Panc1 (cell line): ENCODE measurements at regions not wholly inside any gene's neighbourhood (a gene's known extent, or its start where the extent isn't known, plus 50 kb on each side); places are given as distances from the start of the nearest gene placed in this dataset.

ENCODE experiments used
- TF ChIP-seq, protein P1 (sequence below), 2 experiments: IDR thresholded peaks; 2 replicates each; pipeline ENCODE4 v1.6.1; 2011 to 2012; ENCODE audit warnings: low read depth in 2 of 2, control low read depth in 1 of 2, low read length in 1 of 2, mild to moderate bottlenecking in 1 of 2, moderate library complexity in 1 of 2; ENCODE audit not compliant: insufficient read depth in 1 of 2
- TF ChIP-seq, protein P2 (sequence below): fragments of 450-650 bp; IDR thresholded peaks from 2 replicates; pipeline ENCODE4 v1.5.1; 2017; ENCODE audit warnings: mild to moderate bottlenecking

DNA sequence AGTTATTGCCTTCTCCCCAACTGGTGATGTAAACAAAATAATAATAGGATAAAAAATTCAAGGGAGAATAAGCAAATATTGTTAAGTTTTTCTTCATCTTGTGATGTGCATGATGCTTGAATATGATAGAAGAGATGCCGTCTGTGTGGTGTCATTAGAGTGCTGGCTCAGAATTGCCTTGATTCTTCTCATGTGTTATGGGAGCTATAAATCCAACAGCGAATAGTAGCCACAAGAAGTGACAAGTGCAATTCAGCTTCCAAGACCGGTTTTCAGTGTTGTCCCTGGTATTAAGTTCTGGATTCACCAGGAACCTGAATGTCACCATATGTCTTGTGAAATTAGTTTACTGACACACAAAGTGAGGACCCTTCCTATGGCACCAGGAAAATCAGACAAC, 547.0 kb downstream of the NSUN3 start:
- TF ChIP-seq, protein P1, sequence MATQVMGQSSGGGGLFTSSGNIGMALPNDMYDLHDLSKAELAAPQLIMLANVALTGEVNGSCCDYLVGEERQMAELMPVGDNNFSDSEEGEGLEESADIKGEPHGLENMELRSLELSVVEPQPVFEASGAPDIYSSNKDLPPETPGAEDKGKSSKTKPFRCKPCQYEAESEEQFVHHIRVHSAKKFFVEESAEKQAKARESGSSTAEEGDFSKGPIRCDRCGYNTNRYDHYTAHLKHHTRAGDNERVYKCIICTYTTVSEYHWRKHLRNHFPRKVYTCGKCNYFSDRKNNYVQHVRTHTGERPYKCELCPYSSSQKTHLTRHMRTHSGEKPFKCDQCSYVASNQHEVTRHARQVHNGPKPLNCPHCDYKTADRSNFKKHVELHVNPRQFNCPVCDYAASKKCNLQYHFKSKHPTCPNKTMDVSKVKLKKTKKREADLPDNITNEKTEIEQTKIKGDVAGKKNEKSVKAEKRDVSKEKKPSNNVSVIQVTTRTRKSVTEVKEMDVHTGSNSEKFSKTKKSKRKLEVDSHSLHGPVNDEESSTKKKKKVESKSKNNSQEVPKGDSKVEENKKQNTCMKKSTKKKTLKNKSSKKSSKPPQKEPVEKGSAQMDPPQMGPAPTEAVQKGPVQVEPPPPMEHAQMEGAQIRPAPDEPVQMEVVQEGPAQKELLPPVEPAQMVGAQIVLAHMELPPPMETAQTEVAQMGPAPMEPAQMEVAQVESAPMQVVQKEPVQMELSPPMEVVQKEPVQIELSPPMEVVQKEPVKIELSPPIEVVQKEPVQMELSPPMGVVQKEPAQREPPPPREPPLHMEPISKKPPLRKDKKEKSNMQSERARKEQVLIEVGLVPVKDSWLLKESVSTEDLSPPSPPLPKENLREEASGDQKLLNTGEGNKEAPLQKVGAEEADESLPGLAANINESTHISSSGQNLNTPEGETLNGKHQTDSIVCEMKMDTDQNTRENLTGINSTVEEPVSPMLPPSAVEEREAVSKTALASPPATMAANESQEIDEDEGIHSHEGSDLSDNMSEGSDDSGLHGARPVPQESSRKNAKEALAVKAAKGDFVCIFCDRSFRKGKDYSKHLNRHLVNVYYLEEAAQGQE (IDR thresholded peaks at IDR 0.05; ENCODE audit: insufficient read depth in 1 of 2, low read depth in 2 of 2, low read length in 1 of 2), result no peak
- TF ChIP-seq, protein P2, sequence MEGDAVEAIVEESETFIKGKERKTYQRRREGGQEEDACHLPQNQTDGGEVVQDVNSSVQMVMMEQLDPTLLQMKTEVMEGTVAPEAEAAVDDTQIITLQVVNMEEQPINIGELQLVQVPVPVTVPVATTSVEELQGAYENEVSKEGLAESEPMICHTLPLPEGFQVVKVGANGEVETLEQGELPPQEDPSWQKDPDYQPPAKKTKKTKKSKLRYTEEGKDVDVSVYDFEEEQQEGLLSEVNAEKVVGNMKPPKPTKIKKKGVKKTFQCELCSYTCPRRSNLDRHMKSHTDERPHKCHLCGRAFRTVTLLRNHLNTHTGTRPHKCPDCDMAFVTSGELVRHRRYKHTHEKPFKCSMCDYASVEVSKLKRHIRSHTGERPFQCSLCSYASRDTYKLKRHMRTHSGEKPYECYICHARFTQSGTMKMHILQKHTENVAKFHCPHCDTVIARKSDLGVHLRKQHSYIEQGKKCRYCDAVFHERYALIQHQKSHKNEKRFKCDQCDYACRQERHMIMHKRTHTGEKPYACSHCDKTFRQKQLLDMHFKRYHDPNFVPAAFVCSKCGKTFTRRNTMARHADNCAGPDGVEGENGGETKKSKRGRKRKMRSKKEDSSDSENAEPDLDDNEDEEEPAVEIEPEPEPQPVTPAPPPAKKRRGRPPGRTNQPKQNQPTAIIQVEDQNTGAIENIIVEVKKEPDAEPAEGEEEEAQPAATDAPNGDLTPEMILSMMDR, result no peak
